Body of pancreas (tissue), 4 donors: ENCODE measurements at regions not wholly inside any gene's neighbourhood (a gene's known extent, or its start where the extent isn't known, plus 50 kb on each side); places are given as distances from the start of the nearest gene placed in this dataset.
A peak's percentile ranks its signal among the peaks of the same experiment; 100 is the strongest.

ENCODE experiments used
- ATAC-seq: fragments of 150-250 bp; one replicate; pipeline ENCODE4 v1.9.1; 2016
- DNase-seq, 4 donors: peaks; one replicate each; pipeline ENCODE4 v3.0.0-alpha.2; 2019
- H3K27ac ChIP-seq, 4 donors: fragments of 200-600 bp; sonication (generic); 1 replicate in 3 of 4; 2 replicates in 1 of 4; pipeline versions ENCODE4 v1.5.1 to v1.6.1; 2016 to 2019; ENCODE audit warnings: mild to moderate bottlenecking in 1 of 4, mixed read lengths in 1 of 4, moderate library complexity in 1 of 4
- H3K27me3 ChIP-seq, 2 donors: fragments of 200-600 bp; sonication (generic); one replicate each; pipeline ENCODE4 v1.6.0; 2016; ENCODE audit warnings: mild to moderate bottlenecking in 1 of 2
- H3K36me3 ChIP-seq, 2 donors: fragments of 200-600 bp; sonication (generic); replicated peaks in 1 of 2; 2 replicates each; pipeline ENCODE4 v1.5.1; 2016; ENCODE audit warnings: low read depth in 2 of 2; ENCODE audit not compliant: insufficient read depth in 1 of 2
- H3K4me1 ChIP-seq: fragments of 200-600 bp; sonication (generic); one replicate; pipeline ENCODE4 v1.6.0; 2016
- H3K4me3 ChIP-seq, 2 donors: fragments of 200-600 bp; sonication (generic); 1 replicate in 1 of 2; 2 replicates in 1 of 2; pipeline ENCODE4 v1.5.1; 2016 to 2019
- H3K9me3 ChIP-seq, 3 donors: fragments of 200-600 bp; sonication (generic); 1 replicate in 2 of 3; 2 replicates in 1 of 3; pipeline ENCODE4 v1.5.1; 2016
- CTCF ChIP-seq, 7 experiments: fragments of 450-650 bp in 4 of 7; fragments of 200-600 bp in 3 of 7; sonication (generic) in 3 of 7; IDR thresholded peaks; one replicate each; pipeline ENCODE4 v1.5.1; 2016 to 2019; ENCODE audit warnings: antibody characterized with exemption in 7 of 7
- POLR2A ChIP-seq, 3 donors: fragments of 450-650 bp; IDR thresholded peaks; one replicate each; pipeline ENCODE4 v1.6.1; 2016; ENCODE audit warnings: antibody characterized with exemption in 3 of 3, mild to moderate bottlenecking in 2 of 3
- WGBS, 2 donors: methylation state at CpG; one replicate each; pipeline ENCODE4 v1.1.5; 2017; 5-methylcytosine and 5-hydroxymethylcytosine counted together
- intact Hi-C: fragments of 100-400 bp; cut with DNase I; formaldehyde crosslinking; loops from one replicate; pipeline ENCODE4 v1.15.1; 2023

- H3K9me3 ChIP-seq, result no peaks in the 10 kb centered on the region
- DNase-seq (peak in 1 of 4 donors; percentile 18), ATAC-seq (no peak)
- TF ChIP-seq CTCF (IDR thresholded peaks at IDR 0.05) (peak in 4 of 7 experiments; percentile 18 to 55 (median 46)), POLR2A (IDR thresholded peaks at IDR 0.05) (no peak)
- no peak overlapping the region for H3K27ac ChIP-seq
- intact Hi-C loops, result no loop called here
- H3K4me1 ChIP-seq, result no peaks in the 10 kb centered on the region
- no peaks in the 10 kb centered on the region for H3K27me3 ChIP-seq
- no peaks in the 10 kb centered on the region for H3K36me3 ChIP-seq
- 33 to 35% methylated on average over 6 of the region's 6 CpGs for WGBS, 2 donors
- no peak overlapping the region for H3K4me3 ChIP-seq
Observed at GRCh38 chr4:74531963-74532794, 87.2 kb downstream of the AREG start.

- DNase-seq, result no peak
- H3K36me3 ChIP-seq, result no peaks in the 10 kb centered on the region
- H3K27me3 ChIP-seq, result no peaks in the 10 kb centered on the region
- H3K9me3 ChIP-seq, result no peaks in the 10 kb centered on the region
- ATAC-seq, result no peak
- peaks cover 7% of the 10 kb centered on the region for H3K4me1 ChIP-seq
- H3K27ac ChIP-seq, result no peak overlapping the region
- intact Hi-C loops, result no loop called here
- no peak for TF ChIP-seq POLR2A (IDR thresholded peaks at IDR 0.05)
- TF ChIP-seq CTCF (IDR thresholded peaks at IDR 0.05), result no peak
- 58 to 64% methylated on average over 3 of the region's 3 CpGs for WGBS, 2 donors
- no peak overlapping the region for H3K4me3 ChIP-seq
Observed at GRCh38 chr4:74534121-74534520, 89.2 kb downstream of the AREG start.

GRCh38 chr4:74534936-74535335 is 90.0 kb downstream of the AREG start:
- Histone ChIP-seq H3K4me1 (peaks cover 12% of the 10 kb centered on the region), H3K27ac (no peak overlapping the region), H3K27me3 (no peaks in the 10 kb centered on the region), H3K4me3 (no peak overlapping the region), H3K36me3 (no peaks in the 10 kb centered on the region), H3K9me3 (no peaks in the 10 kb centered on the region)
- intact Hi-C loops, result no loop called here
- TF ChIP-seq CTCF (IDR thresholded peaks at IDR 0.05) (no peak), POLR2A (IDR thresholded peaks at IDR 0.05) (no peak)
- ATAC-seq (no peak), DNase-seq (no peak)

- H3K4me1 ChIP-seq, result peaks cover 12% of the 10 kb centered on the region
- TF ChIP-seq CTCF (IDR thresholded peaks at IDR 0.05), result no peak
- no peak for TF ChIP-seq POLR2A (IDR thresholded peaks at IDR 0.05)
- no peaks in the 10 kb centered on the region for H3K9me3 ChIP-seq
- no peak overlapping the region for H3K4me3 ChIP-seq
- no peaks in the 10 kb centered on the region for H3K36me3 ChIP-seq
- no peak overlapping the region for H3K27ac ChIP-seq
- ATAC-seq (no peak), DNase-seq (no peak)
- no peaks in the 10 kb centered on the region for H3K27me3 ChIP-seq
- intact Hi-C loops, result no loop called here
- 61 to 65% methylated on average over 1 of the region's 1 CpG for WGBS, 2 donors
Observed at GRCh38 chr4:74535512-74535911, 90.6 kb downstream of the AREG start.

- DNase-seq, result no peak
- intact Hi-C loops, result no loop called here
- H3K27ac ChIP-seq, result no peak overlapping the region
Observed at GRCh38 chr4:74536557-74536956, 91.6 kb downstream of the AREG start.

More at GRCh38 chr4:74536557-74536956, 91.6 kb downstream of the AREG start:
- peaks cover 12% of the 10 kb centered on the region for H3K4me1 ChIP-seq
- H3K36me3 ChIP-seq, result no peaks in the 10 kb centered on the region
- WGBS, 2 donors, result 45 to 49% methylated on average over 1 of the region's 1 CpG
- no peak for ATAC-seq
- H3K27me3 ChIP-seq, result no peaks in the 10 kb centered on the region
- TF ChIP-seq CTCF (IDR thresholded peaks at IDR 0.05), result peak in 1 of 7 experiments; percentile 9
- TF ChIP-seq POLR2A (IDR thresholded peaks at IDR 0.05), result no peak
- H3K4me3 ChIP-seq, result no peak overlapping the region
- no peaks in the 10 kb centered on the region for H3K9me3 ChIP-seq
